Heart left ventricle (tissue), 16 donors: ENCODE measurements at regions not wholly inside any gene's neighbourhood (a gene's known extent, or its start where the extent isn't known, plus 50 kb on each side); places are given as distances from the start of the nearest gene placed in this dataset.

Source experiments
- ATAC-seq, 4 donors: fragments of 200-7000 bp; cut with Tn5 transposase; one replicate each; pipeline ENCODE4 v1.9.1; 2020 to 2022; ENCODE audit warnings: moderate library complexity in 4 of 4, mild to moderate bottlenecking in 3 of 4, moderate number of reproducible peaks in 1 of 4
- DNase-seq, 5 donors: peaks; one replicate each; pipeline ENCODE4 v3.0.0-alpha.2; 2020
- H3K27ac ChIP-seq, 12 donors: fragments of 200-600 bp; sonication (generic) in 4 of 12; one replicate each; pipeline versions ENCODE4 v1.5.0 to v1.8.0; 2016 to 2022; ENCODE audit warnings: mild to moderate bottlenecking in 2 of 12
- H3K27me3 ChIP-seq, 9 donors: fragments of 200-600 bp; sonication (generic) in 2 of 9; one replicate each; pipeline versions ENCODE4 v1.5.1 to v1.8.0; 2016 to 2022; ENCODE audit warnings: mild to moderate bottlenecking in 3 of 9
- H3K36me3 ChIP-seq, 9 donors: fragments of 200-600 bp; sonication (generic) in 2 of 9; one replicate each; pipeline versions ENCODE4 v1.5.0 to v1.8.0; 2018 to 2022; ENCODE audit warnings: mild to moderate bottlenecking in 2 of 9
- H3K4me1 ChIP-seq, 12 donors: fragments of 200-600 bp; sonication (generic) in 4 of 12; one replicate each; pipeline versions ENCODE4 v1.5.0 to v1.8.0; 2016 to 2022; ENCODE audit warnings: mild to moderate bottlenecking in 3 of 12
- H3K4me3 ChIP-seq, 12 donors: fragments of 200-600 bp; sonication (generic) in 4 of 12; one replicate each; pipeline versions ENCODE4 v1.5.0 to v1.8.0; 2017 to 2022; ENCODE audit warnings: mild to moderate bottlenecking in 9 of 12, moderate library complexity in 4 of 12
- H3K9me3 ChIP-seq, 12 donors: fragments of 200-600 bp; sonication (generic) in 4 of 12; one replicate each; pipeline versions ENCODE4 v1.5.0 to v1.8.0; 2016 to 2022; ENCODE audit warnings: mild to moderate bottlenecking in 1 of 12
- POLR2A ChIP-seq, 2 donors: fragments of 450-650 bp; IDR thresholded peaks; one replicate each; pipeline ENCODE4 v1.6.1; 2017; ENCODE audit warnings: antibody characterized with exemption in 2 of 2, mild to moderate bottlenecking in 2 of 2, moderate library complexity in 2 of 2
- WGBS, 4 donors: extraction: QIAGEN DNeasy Blood & Tissue Kit in 2 of 4; methylation state at CpG; one replicate each; pipeline versions ENCODE4 v1.1.5 to v1.1.7; 2013 to 2018; 5-methylcytosine and 5-hydroxymethylcytosine counted together
- intact Hi-C, 10 donors: fragments of 100-400 bp; cut with DNase I; formaldehyde crosslinking; loops; one replicate each; pipeline versions ENCODE4 v1.11.1 to v1.14.2; 2022
- TF ChIP-seq, protein P1 (sequence below), 12 donors: fragments of 200-600 bp; sonication (generic) in 4 of 12; IDR thresholded peaks; one replicate each; pipeline versions ENCODE4 v1.5.0 to v1.8.0; 2018 to 2022; ENCODE audit warnings: antibody characterized with exemption in 12 of 12, mild to moderate bottlenecking in 5 of 12
- donor health status: ischemic (EF 13 %, LVEDD 7.1; RV severe dilation, severe dysfunction).
- donor health status: healthy with polysubstance abuse.
- donor health status: DM: no; HTN: yes; CAD: no.
- donor health status: DM: no; HTN: no; CAD: no.
- donor health status: ischemic (EF 25% LVEDD 6.9; RV normal size, moderate dysfunction).
- donor health status: ischemic (EF 25% LVEDD 5.7; RV mildly dilated, moderate dysfunction).
- donor health status: healthy.
- donor health status: DM: yes; HTN: yes; CAD: no.
- donor health status: ischemic (EF 35%, LVEDD 5.7; RV mildly dilated, moderate dysfunction).
- donor health status: nonischemic (EF 11% LVEDD 7.7; RV severe dilation, severe dysfunction).
- donor health status: DM: yes; HTN: yes; CAD: no.
- donor health status: PGD.
- donor health status: ischemic (EF 29% LVEDD 5.4; RV normal size, mild dysfunction).
- donor health status: nonischemic (EF 23%, LVEDD 6.1; RV moderate dilation, normal function).

DNA sequence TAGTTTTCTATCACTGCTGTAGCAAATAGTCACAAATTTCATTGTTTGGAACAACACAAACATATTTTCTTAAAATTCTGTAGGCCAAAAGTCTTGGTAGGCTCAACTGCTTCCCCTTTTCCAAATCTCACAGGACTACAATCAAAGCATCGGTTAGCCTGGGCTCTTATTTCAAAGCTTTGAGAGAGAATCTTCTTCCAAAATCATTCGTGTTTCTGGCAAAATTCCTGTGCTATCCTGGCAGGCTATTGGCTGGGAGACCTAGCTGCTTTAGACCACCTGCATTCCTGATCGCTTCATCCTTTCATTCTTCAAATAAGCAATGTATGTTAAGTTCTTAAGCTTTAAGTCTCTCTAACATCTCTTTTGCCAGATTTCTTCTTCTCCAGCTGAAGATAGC, 629.8 kb upstream of the CDH18 start:
- TF ChIP-seq POLR2A (IDR thresholded peaks at IDR 0.05), result no peak
- TF ChIP-seq, protein P1, sequence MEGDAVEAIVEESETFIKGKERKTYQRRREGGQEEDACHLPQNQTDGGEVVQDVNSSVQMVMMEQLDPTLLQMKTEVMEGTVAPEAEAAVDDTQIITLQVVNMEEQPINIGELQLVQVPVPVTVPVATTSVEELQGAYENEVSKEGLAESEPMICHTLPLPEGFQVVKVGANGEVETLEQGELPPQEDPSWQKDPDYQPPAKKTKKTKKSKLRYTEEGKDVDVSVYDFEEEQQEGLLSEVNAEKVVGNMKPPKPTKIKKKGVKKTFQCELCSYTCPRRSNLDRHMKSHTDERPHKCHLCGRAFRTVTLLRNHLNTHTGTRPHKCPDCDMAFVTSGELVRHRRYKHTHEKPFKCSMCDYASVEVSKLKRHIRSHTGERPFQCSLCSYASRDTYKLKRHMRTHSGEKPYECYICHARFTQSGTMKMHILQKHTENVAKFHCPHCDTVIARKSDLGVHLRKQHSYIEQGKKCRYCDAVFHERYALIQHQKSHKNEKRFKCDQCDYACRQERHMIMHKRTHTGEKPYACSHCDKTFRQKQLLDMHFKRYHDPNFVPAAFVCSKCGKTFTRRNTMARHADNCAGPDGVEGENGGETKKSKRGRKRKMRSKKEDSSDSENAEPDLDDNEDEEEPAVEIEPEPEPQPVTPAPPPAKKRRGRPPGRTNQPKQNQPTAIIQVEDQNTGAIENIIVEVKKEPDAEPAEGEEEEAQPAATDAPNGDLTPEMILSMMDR (IDR thresholded peaks at IDR 0.05), result no peak
- ATAC-seq, result no peak
- intact Hi-C loops, result no loop called here

GRCh38 chr5:20615888-20616563, 628.0 kb upstream of the CDH18 start:
- Histone ChIP-seq H3K4me3 (no peak overlapping the region), H3K9me3 (peaks cover 0 to 7% (median 0%) of the 10 kb centered on the region in 12 donors), H3K4me1 (no peaks in the 10 kb centered on the region), H3K36me3 (no peaks in the 10 kb centered on the region), H3K27me3 (no peaks in the 10 kb centered on the region), H3K27ac (no peak overlapping the region)
- DNase-seq (no peak), ATAC-seq (no peak)
- no peak for TF ChIP-seq POLR2A (IDR thresholded peaks at IDR 0.05)
- TF ChIP-seq, protein P1 (IDR thresholded peaks at IDR 0.05), result no peak
- 90 to 95% (median 92%) methylated on average over 20 to 21 of the region's 21 CpGs for WGBS, 4 donors
- intact Hi-C loops, result no loop called here

More for the DNA sequence above, 629.8 kb upstream of the CDH18 start:
- Histone ChIP-seq H3K27ac (no peak overlapping the region), H3K4me3 (no peak overlapping the region), H3K27me3 (no peaks in the 10 kb centered on the region), H3K36me3 (no peaks in the 10 kb centered on the region), H3K4me1 (no peaks in the 10 kb centered on the region), H3K9me3 (peaks cover 0 to 7% (median 0%) of the 10 kb centered on the region in 12 donors)
- DNase-seq, result no peak
- WGBS, 4 donors, result 63 to 69% (median 67%) methylated on average over 3 of the region's 3 CpGs

GRCh38 chr5:20611620-20612019, 623.6 kb upstream of the CDH18 start:
- Histone ChIP-seq H3K27me3 (no peaks in the 10 kb centered on the region), H3K36me3 (no peaks in the 10 kb centered on the region), H3K4me1 (no peaks in the 10 kb centered on the region), H3K27ac (no peak overlapping the region), H3K4me3 (no peak overlapping the region), H3K9me3 (peaks cover 0 to 6% (median 0%) of the 10 kb centered on the region in 12 donors)
- WGBS, 4 donors, result 69 to 73% (median 72%) methylated on average over 6 of the region's 6 CpGs
- intact Hi-C loops, result no loop called here
- TF ChIP-seq, protein P1 (IDR thresholded peaks at IDR 0.05), result no peak
- TF ChIP-seq POLR2A (IDR thresholded peaks at IDR 0.05), result no peak
- no peak for ATAC-seq
- DNase-seq, result no peak

DNA sequence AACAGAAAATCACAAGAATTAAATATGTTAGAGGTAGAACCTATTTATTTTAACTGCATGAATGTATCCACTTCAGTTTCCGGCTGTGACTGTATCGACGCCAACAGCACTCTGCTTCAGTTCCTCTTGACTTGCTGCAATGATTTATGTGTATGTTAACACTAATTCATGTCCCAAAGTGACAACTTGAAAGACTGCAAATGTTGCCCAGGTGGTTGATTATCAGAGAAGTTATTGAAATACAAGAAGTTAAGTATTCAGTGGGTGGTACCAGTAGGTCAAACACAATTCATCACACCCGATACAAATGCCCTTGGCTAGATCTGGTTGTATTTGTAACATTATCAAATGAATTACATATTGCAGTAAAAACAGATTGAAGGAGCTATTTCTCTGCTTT, 622.7 kb upstream of the CDH18 start:
- peaks cover 0 to 6% (median 0%) of the 10 kb centered on the region in 12 donors for H3K9me3 ChIP-seq
- intact Hi-C loops, result no loop called here
- TF ChIP-seq, protein P1 (IDR thresholded peaks at IDR 0.05), result no peak
- H3K27me3 ChIP-seq, result no peaks in the 10 kb centered on the region
- 64 to 75% (median 66%) methylated on average over 4 of the region's 4 CpGs for WGBS, 4 donors
- no peak overlapping the region for H3K4me3 ChIP-seq
- ATAC-seq, result no peak
- DNase-seq, result no peak
- no peaks in the 10 kb centered on the region for H3K4me1 ChIP-seq
- no peak overlapping the region for H3K27ac ChIP-seq
- H3K36me3 ChIP-seq, result no peaks in the 10 kb centered on the region
